ENCODE measurements at regions not wholly inside any gene's neighbourhood (a gene's known extent, or its start where the extent isn't known, plus 50 kb on each side); places are given as distances from the start of the nearest gene placed in this dataset.
"Not testable (repeated sequence)": the region's sequence is repeated elsewhere in the genome, so short reads cannot be mapped to it uniquely, and the experiment has no call there.

- no peak overlapping the region for H3K4me3 ChIP-seq (replicated peaks in 1 of 3; ENCODE audit: low read depth in 2 of 3, low read length in 3 of 3)
- no peaks in the 10 kb centered on the region for H3K36me3 ChIP-seq (replicated peaks in 1 of 2; ENCODE audit: control insufficient read depth in 1 of 2, insufficient read depth in 2 of 2, low read length in 2 of 2)
- 97% methylated on average over 9 of the region's 12 CpGs for WGBS (ENCODE audit: insufficient coverage)
- no peaks in the 10 kb centered on the region for H3K4me1 Mint-ChIP-seq
- no peak overlapping the region for H3K9ac ChIP-seq (ENCODE audit: insufficient read depth, low read length, poor library complexity, severe bottlenecking)
- H3K27me3 Mint-ChIP-seq (ENCODE audit: low read depth in 3 of 3), result no peaks in the 10 kb centered on the region
- H3K4me3 Mint-ChIP-seq, result no peak overlapping the region
- peaks cover 7 to 20% (median 11%) of the 10 kb centered on the region in 7 donors for H3K9me3 Mint-ChIP-seq
- no peak for DNase-seq
- H2AFZ ChIP-seq (ENCODE audit: insufficient read depth, low read depth, low read length, poor library complexity, severe bottlenecking), result no peak overlapping the region
- no peak overlapping the region for H3K4me2 ChIP-seq (replicated peaks; ENCODE audit: extremely low read depth, low read length, poor library complexity, severe bottlenecking)
- H3K4me1 ChIP-seq (ENCODE audit: control insufficient read depth in 1 of 2, insufficient read depth in 2 of 2, low read length in 2 of 2), result no peaks in the 10 kb centered on the region
- no peak overlapping the region for H3K27ac Mint-ChIP-seq
- H3K9me3 ChIP-seq (replicated peaks in 1 of 2; ENCODE audit: control insufficient read depth in 1 of 2, insufficient read depth in 1 of 2, low read length in 2 of 2), result peaks cover 8 to 28% of the 10 kb centered on the region in 2 donors
- no peaks in the 10 kb centered on the region for H3K79me2 ChIP-seq (ENCODE audit: insufficient read depth, low read length)
- TF ChIP-seq, protein P1, sequence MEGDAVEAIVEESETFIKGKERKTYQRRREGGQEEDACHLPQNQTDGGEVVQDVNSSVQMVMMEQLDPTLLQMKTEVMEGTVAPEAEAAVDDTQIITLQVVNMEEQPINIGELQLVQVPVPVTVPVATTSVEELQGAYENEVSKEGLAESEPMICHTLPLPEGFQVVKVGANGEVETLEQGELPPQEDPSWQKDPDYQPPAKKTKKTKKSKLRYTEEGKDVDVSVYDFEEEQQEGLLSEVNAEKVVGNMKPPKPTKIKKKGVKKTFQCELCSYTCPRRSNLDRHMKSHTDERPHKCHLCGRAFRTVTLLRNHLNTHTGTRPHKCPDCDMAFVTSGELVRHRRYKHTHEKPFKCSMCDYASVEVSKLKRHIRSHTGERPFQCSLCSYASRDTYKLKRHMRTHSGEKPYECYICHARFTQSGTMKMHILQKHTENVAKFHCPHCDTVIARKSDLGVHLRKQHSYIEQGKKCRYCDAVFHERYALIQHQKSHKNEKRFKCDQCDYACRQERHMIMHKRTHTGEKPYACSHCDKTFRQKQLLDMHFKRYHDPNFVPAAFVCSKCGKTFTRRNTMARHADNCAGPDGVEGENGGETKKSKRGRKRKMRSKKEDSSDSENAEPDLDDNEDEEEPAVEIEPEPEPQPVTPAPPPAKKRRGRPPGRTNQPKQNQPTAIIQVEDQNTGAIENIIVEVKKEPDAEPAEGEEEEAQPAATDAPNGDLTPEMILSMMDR (IDR thresholded peaks at IDR 0.05), result no peak
- no peaks in the 10 kb centered on the region for H3K36me3 Mint-ChIP-seq
- intact Hi-C loops (cut with micrococcal nuclease), result no loop called here
- no peaks in the 10 kb centered on the region for H3K27me3 ChIP-seq (ENCODE audit: control insufficient read depth in 2 of 2, insufficient read depth in 2 of 2, low read length in 2 of 2)
- H3K27ac ChIP-seq (ENCODE audit: low read depth in 1 of 2, low read length in 2 of 2), result no peak overlapping the region
- no peaks in the 10 kb centered on the region for H4K20me1 ChIP-seq (ENCODE audit: insufficient read depth, low read length)
Observed at GRCh38 chr10:36003031-36003600, 361.0 kb upstream of the FZD8 start.

GRCh38 chr10:36002445-36002844 is 360.3 kb upstream of the FZD8 start:
- Mint-ChIP-seq H3K4me1 (no peaks in the 10 kb centered on the region), H3K4me3 (no peak overlapping the region), H3K9me3 (peaks cover 7 to 18% (median 8%) of the 10 kb centered on the region in 7 donors), H3K36me3 (no peaks in the 10 kb centered on the region), H3K27ac (peak overlapping the region in 1 of 7 donors; percentile 59), H3K27me3 (ENCODE audit: low read depth in 3 of 3) (no peaks in the 10 kb centered on the region)
- H3K27me3 ChIP-seq (ENCODE audit: control insufficient read depth in 2 of 2, insufficient read depth in 2 of 2, low read length in 2 of 2), result no peaks in the 10 kb centered on the region
- no peak overlapping the region for H3K4me3 ChIP-seq (replicated peaks in 1 of 3; ENCODE audit: low read depth in 2 of 3, low read length in 3 of 3)
- H3K79me2 ChIP-seq (ENCODE audit: insufficient read depth, low read length), result no peaks in the 10 kb centered on the region
- peaks cover 8 to 28% of the 10 kb centered on the region in 2 donors for H3K9me3 ChIP-seq (replicated peaks in 1 of 2; ENCODE audit: control insufficient read depth in 1 of 2, insufficient read depth in 1 of 2, low read length in 2 of 2)
- H2AFZ ChIP-seq (ENCODE audit: insufficient read depth, low read depth, low read length, poor library complexity, severe bottlenecking), result no peak overlapping the region
- no CpG with 5 or more reads among the region's 5 CpGs for WGBS (ENCODE audit: insufficient coverage)
- intact Hi-C loops (cut with micrococcal nuclease), result no loop called here
- no peak for DNase-seq
- H3K4me1 ChIP-seq (ENCODE audit: control insufficient read depth in 1 of 2, insufficient read depth in 2 of 2, low read length in 2 of 2), result no peaks in the 10 kb centered on the region
- H3K4me2 ChIP-seq (replicated peaks; ENCODE audit: extremely low read depth, low read length, poor library complexity, severe bottlenecking), result no peak overlapping the region
- TF ChIP-seq, protein P1 (IDR thresholded peaks at IDR 0.05), result no peak
- H3K27ac ChIP-seq (ENCODE audit: low read depth in 1 of 2, low read length in 2 of 2), result no peak overlapping the region
- H3K36me3 ChIP-seq (replicated peaks in 1 of 2; ENCODE audit: control insufficient read depth in 1 of 2, insufficient read depth in 2 of 2, low read length in 2 of 2), result no peaks in the 10 kb centered on the region
- no peak overlapping the region for H3K9ac ChIP-seq (ENCODE audit: insufficient read depth, low read length, poor library complexity, severe bottlenecking)
- no peaks in the 10 kb centered on the region for H4K20me1 ChIP-seq (ENCODE audit: insufficient read depth, low read length)

GRCh38 chr10:36000754-36001153 is 358.7 kb upstream of the FZD8 start:
- H3K79me2 ChIP-seq (ENCODE audit: insufficient read depth, low read length); H3K4me1 Mint-ChIP-seq; H2AFZ ChIP-seq (ENCODE audit: insufficient read depth, low read depth, low read length, poor library complexity, severe bottlenecking); H3K9ac ChIP-seq (ENCODE audit: insufficient read depth, low read length, poor library complexity, severe bottlenecking); H3K27ac ChIP-seq (ENCODE audit: low read depth in 1 of 2, low read length in 2 of 2); H3K4me2 ChIP-seq (replicated peaks; ENCODE audit: extremely low read depth, low read length, poor library complexity, severe bottlenecking); H3K4me1 ChIP-seq (ENCODE audit: control insufficient read depth in 1 of 2, insufficient read depth in 2 of 2, low read length in 2 of 2); H3K27me3 Mint-ChIP-seq (ENCODE audit: low read depth in 3 of 3); H3K36me3 Mint-ChIP-seq; H3K27me3 ChIP-seq (ENCODE audit: control insufficient read depth in 2 of 2, insufficient read depth in 2 of 2, low read length in 2 of 2); H3K4me3 Mint-ChIP-seq; DNase-seq; H3K4me3 ChIP-seq (replicated peaks in 1 of 3; ENCODE audit: low read depth in 2 of 3, low read length in 3 of 3); H3K27ac Mint-ChIP-seq; intact Hi-C loops (cut with micrococcal nuclease); H3K36me3 ChIP-seq (replicated peaks in 1 of 2; ENCODE audit: control insufficient read depth in 1 of 2, insufficient read depth in 2 of 2, low read length in 2 of 2); H4K20me1 ChIP-seq (ENCODE audit: insufficient read depth, low read length): not testable (repeated sequence)
- H3K9me3 ChIP-seq (replicated peaks in 1 of 2; ENCODE audit: control insufficient read depth in 1 of 2, insufficient read depth in 1 of 2, low read length in 2 of 2), result peaks cover 8 to 24% of the 10 kb centered on the region in 2 donors
- peaks cover 4 to 21% (median 15%) of the 10 kb centered on the region in 7 donors for H3K9me3 Mint-ChIP-seq
- WGBS (ENCODE audit: insufficient coverage), result no CpG with 5 or more reads among the region's 1 CpG
